Prostate gland (tissue), 2 donors: ENCODE measurements at regions not wholly inside any gene's neighbourhood (a gene's known extent, or its start where the extent isn't known, plus 50 kb on each side); places are given as distances from the start of the nearest gene placed in this dataset.

Source experiments
- DNase-seq: peaks from one replicate; pipeline ENCODE4 v3.0.0-alpha.2; 2019; ENCODE audit warnings: low spot score
- H3K27ac ChIP-seq, 2 donors: fragments of 200-600 bp; sonication (generic); 2 replicates each; pipeline ENCODE4 v1.5.1; 2017 to 2019
- H3K27me3 ChIP-seq: fragments of 200-600 bp; sonication (generic); replicated peaks from 2 replicates; pipeline ENCODE4 v1.5.1; 2019; ENCODE audit not compliant: insufficient read depth
- H3K36me3 ChIP-seq, 2 donors: fragments of 200-600 bp; sonication (generic); 1 replicate in 1 of 2; 2 replicates in 1 of 2; pipeline versions ENCODE4 v1.5.1 to v1.8.1; 2017 to 2019
- H3K4me1 ChIP-seq: fragments of 200-600 bp; sonication (generic); replicated peaks from 2 replicates; pipeline ENCODE4 v1.5.1; 2019
- H3K4me3 ChIP-seq, 2 donors: fragments of 200-600 bp; sonication (generic); 2 replicates each; pipeline ENCODE4 v1.5.1; 2017 to 2019
- H3K9me3 ChIP-seq: fragments of 200-600 bp; sonication (generic); 2 replicates; pipeline ENCODE4 v1.5.1; 2017
- POLR2A ChIP-seq: fragments of 450-650 bp; IDR thresholded peaks from one replicate; pipeline ENCODE4 v1.6.1; 2016; ENCODE audit warnings: antibody characterized with exemption, mild to moderate bottlenecking
- POLR2AphosphoS5 ChIP-seq: sonication (generic); formaldehyde crosslinking; IDR thresholded peaks from one replicate; pipeline ENCODE4 v1.6.1; 2017; ENCODE audit warnings: antibody characterized with exemption
- WGBS: methylation state at CpG from one replicate; pipeline ENCODE4 v1.1.5; 2018; 5-methylcytosine and 5-hydroxymethylcytosine counted together
- intact Hi-C: fragments of 100-400 bp; cut with DNase I; formaldehyde crosslinking; loops from one replicate; pipeline ENCODE4 v1.14.2; 2022
- TF ChIP-seq, protein P1 (sequence below), 4 experiments: fragments of 200-600 bp in 2 of 4; fragments of 450-650 bp in 2 of 4; sonication (generic) in 2 of 4; IDR thresholded peaks; 1 replicate in 3 of 4; 2 replicates in 1 of 4; pipeline ENCODE4 v1.5.1; 2016 to 2019; ENCODE audit warnings: antibody characterized with exemption in 4 of 4, mild to moderate bottlenecking in 2 of 4, moderate library complexity in 2 of 4

DNA sequence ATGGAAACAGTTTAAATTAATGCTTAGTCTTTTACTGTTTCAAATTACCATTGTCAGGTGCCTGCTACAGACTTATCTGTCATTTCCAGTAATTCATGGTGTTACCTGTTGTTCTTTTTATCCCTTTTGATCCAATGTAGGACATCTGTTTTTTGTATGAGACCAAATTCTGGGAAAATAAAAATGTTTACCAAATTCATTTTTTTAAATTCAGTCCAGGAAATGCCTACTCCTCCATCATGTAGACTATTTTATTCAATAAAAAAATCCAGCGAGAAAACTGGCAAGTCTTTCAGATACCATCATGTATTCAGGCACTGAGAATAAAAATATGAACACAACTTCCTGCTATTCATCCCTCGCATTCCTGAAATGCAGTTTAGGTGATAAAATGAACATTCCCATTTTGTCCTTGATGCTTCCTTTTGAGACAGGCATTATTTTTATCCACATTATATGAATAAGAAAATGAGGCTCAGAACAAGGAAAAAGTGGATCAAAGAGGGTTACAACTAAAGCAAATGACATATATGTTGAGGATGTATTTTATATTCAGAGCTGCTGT is 584.2 kb downstream of the SPRY1 start:
- 87% methylated on average over 2 of the region's 2 CpGs for WGBS
- no peaks in the 10 kb centered on the region for H3K4me1 ChIP-seq
- no peak overlapping the region for H3K27ac ChIP-seq
- TF ChIP-seq, protein P1, sequence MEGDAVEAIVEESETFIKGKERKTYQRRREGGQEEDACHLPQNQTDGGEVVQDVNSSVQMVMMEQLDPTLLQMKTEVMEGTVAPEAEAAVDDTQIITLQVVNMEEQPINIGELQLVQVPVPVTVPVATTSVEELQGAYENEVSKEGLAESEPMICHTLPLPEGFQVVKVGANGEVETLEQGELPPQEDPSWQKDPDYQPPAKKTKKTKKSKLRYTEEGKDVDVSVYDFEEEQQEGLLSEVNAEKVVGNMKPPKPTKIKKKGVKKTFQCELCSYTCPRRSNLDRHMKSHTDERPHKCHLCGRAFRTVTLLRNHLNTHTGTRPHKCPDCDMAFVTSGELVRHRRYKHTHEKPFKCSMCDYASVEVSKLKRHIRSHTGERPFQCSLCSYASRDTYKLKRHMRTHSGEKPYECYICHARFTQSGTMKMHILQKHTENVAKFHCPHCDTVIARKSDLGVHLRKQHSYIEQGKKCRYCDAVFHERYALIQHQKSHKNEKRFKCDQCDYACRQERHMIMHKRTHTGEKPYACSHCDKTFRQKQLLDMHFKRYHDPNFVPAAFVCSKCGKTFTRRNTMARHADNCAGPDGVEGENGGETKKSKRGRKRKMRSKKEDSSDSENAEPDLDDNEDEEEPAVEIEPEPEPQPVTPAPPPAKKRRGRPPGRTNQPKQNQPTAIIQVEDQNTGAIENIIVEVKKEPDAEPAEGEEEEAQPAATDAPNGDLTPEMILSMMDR (IDR thresholded peaks at IDR 0.05) = no peak
- TF ChIP-seq POLR2A = no peak
- TF ChIP-seq POLR2AphosphoS5 = no peak
- H3K9me3 ChIP-seq = no peaks in the 10 kb centered on the region
- no peaks in the 10 kb centered on the region for H3K27me3 ChIP-seq
- H3K4me3 ChIP-seq = no peak overlapping the region
- DNase-seq = no peak
- H3K36me3 ChIP-seq = no peaks in the 10 kb centered on the region
- intact Hi-C loops = no loop called here

DNA sequence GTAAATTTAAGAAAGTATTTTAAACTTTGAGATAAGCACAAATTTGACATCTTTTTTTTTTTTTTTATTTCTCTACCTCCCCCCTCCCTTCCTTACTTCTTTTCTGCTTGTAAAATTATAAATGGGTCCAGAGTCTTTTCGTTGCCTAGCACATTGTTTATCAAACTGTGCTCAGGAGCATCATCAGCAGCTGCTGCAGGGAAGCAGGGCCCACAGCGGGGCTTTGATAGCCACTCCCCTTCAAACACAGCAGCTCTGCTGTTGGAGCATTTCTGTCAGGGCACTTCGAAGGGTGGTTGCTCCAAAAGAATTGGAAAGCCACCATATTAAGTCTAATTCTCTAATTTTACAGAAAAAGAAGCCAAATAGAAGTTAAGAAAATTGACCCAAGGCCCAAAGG is 588.3 kb downstream of the SPRY1 start:
- TF ChIP-seq POLR2AphosphoS5 = no peak
- TF ChIP-seq POLR2A = no peak
- TF ChIP-seq, protein P1 (IDR thresholded peaks at IDR 0.05) = no peak
- no peak overlapping the region for H3K4me3 ChIP-seq
- no peak for DNase-seq
- H3K27ac ChIP-seq = no peak overlapping the region
- no peaks in the 10 kb centered on the region for H3K27me3 ChIP-seq
- WGBS = 72% methylated on average over 3 of the region's 3 CpGs
- no peaks in the 10 kb centered on the region for H3K9me3 ChIP-seq
- peaks cover 3% of the 10 kb centered on the region for H3K4me1 ChIP-seq
- H3K36me3 ChIP-seq = no peaks in the 10 kb centered on the region
- intact Hi-C loops = no loop called here

DNA sequence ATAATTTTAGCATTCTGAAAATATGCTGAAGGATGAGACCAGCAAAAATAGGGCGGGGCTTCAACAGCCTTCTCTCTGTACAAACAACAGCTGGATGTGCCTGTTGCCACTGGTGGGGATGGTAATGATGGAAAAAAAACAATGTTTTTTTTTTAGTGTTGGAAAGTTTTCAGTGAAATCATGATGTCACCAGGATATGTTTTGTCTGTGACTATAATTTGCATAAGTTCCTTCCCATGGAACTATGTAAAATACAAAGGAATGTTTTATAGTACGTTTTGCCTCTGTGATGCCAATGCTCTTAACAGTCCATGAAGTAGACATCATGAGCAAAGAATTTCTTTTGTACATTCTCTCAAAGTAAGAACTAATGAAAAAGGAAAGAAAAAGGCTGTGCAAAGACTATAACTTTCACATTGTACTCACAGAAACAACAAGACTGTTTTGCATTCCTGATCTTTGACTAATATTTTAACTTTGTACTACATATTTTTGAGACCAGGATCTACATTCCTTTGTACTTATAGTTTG is 589.7 kb downstream of the SPRY1 start:
- Histone ChIP-seq H3K9me3 (no peaks in the 10 kb centered on the region), H3K27ac (no peak overlapping the region), H3K4me3 (no peak overlapping the region), H3K4me1 (peaks cover 3% of the 10 kb centered on the region), H3K27me3 (no peaks in the 10 kb centered on the region), H3K36me3 (no peaks in the 10 kb centered on the region)
- DNase-seq = no peak
- WGBS = 49% methylated on average over 2 of the region's 2 CpGs
- intact Hi-C loops = no loop called here
- TF ChIP-seq POLR2A (no peak), POLR2AphosphoS5 (no peak)
- TF ChIP-seq, protein P1 (IDR thresholded peaks at IDR 0.05) = no peak

DNA sequence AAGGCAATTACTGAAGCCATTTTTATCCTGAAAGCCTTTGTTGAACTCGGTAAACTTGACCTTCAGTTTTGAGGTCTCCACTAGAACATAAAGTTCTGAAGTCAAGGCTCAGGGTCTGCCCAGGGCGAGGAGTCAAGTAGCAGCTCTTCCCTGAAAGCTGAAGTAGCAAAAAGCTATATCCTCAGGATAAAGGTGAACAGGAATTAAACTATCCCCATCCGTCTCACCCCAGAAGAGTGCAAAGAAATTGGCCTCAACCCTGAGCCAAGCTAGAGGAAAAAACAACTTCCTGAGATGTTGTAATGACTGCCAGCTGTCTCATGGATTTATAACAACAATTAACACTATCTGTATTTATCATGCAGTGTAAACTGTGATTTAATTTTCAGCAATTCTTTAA is 590.8 kb downstream of the SPRY1 start:
- 78% methylated on average over 3 of the region's 3 CpGs for WGBS

More for the DNA sequence above, 590.8 kb downstream of the SPRY1 start:
- H3K4me3 ChIP-seq = no peak overlapping the region
- intact Hi-C loops = no loop called here
- DNase-seq = no peak
- H3K27me3 ChIP-seq = no peaks in the 10 kb centered on the region
- no peaks in the 10 kb centered on the region for H3K9me3 ChIP-seq
- peaks cover 3% of the 10 kb centered on the region for H3K4me1 ChIP-seq
- H3K27ac ChIP-seq = no peak overlapping the region
- TF ChIP-seq, protein P1 (IDR thresholded peaks at IDR 0.05) = no peak
- TF ChIP-seq POLR2AphosphoS5 = no peak
- no peak for TF ChIP-seq POLR2A
- H3K36me3 ChIP-seq = no peaks in the 10 kb centered on the region
